ENCODE measurements at regions not wholly inside any gene's neighbourhood (a gene's known extent, or its start where the extent isn't known, plus 50 kb on each side); places are given as distances from the start of the nearest gene placed in this dataset.

GRCh38 chr10:61061923-61062504, 118.0 kb upstream of the RHOBTB1 start:
- H2AFZ ChIP-seq (ENCODE audit: low read length) = no peak overlapping the region
- no peak overlapping the region for H3K9ac ChIP-seq (ENCODE audit: insufficient read depth, low read length)
- H3K79me2 ChIP-seq (ENCODE audit: control insufficient read depth, insufficient read depth, low read length) = no peaks in the 10 kb centered on the region
- H3K4me2 ChIP-seq (ENCODE audit: extremely low read depth, insufficient read depth, low read length) = no peak overlapping the region
- no peaks in the 10 kb centered on the region for H3K36me3 ChIP-seq (ENCODE audit: control insufficient read depth, insufficient read depth, low read length)
- DNase-seq (ENCODE audit: low read depth in 2 of 2) = no peak
- no peaks in the 10 kb centered on the region for H3K27me3 ChIP-seq (ENCODE audit: control insufficient read depth, insufficient read depth, low read length)
- no peaks in the 10 kb centered on the region for H3K9me3 ChIP-seq (ENCODE audit: control insufficient read depth, insufficient read depth, low read depth, low read length)
- no peak for TF ChIP-seq EZH2 (IDR thresholded peaks at IDR 0.05; ENCODE audit: low read length, missing control alignments)
- TF ChIP-seq CTCF (conservative IDR thresholded peaks at IDR 0.05 in 1 of 2, IDR thresholded peaks at IDR 0.05 in 1 of 2; ENCODE audit: low read depth in 1 of 2, low read length in 2 of 2) = no peak
- H3K4me1 ChIP-seq (ENCODE audit: control insufficient read depth, extremely low read depth, insufficient read depth, low read length) = no peaks in the 10 kb centered on the region
- H3K4me3 ChIP-seq (replicated peaks in 1 of 4; ENCODE audit: control extremely low read depth in 1 of 4, insufficient read depth in 1 of 4, low read depth in 3 of 4, low read length in 4 of 4) = no peak overlapping the region
- no peaks in the 10 kb centered on the region for H4K20me1 ChIP-seq (ENCODE audit: control insufficient read depth, extremely low read depth, insufficient read depth, low read length)
- no peak overlapping the region for H3K27ac ChIP-seq (ENCODE audit: insufficient read depth, low read length)

- Histone ChIP-seq H3K9me3 (ENCODE audit: control insufficient read depth, insufficient read depth, low read depth, low read length) (no peaks in the 10 kb centered on the region), H3K27me3 (ENCODE audit: control insufficient read depth, insufficient read depth, low read length) (no peaks in the 10 kb centered on the region), H3K9ac (ENCODE audit: insufficient read depth, low read length) (no peak overlapping the region), H3K27ac (ENCODE audit: insufficient read depth, low read length) (no peak overlapping the region), H3K79me2 (ENCODE audit: control insufficient read depth, insufficient read depth, low read length) (no peaks in the 10 kb centered on the region), H2AFZ (ENCODE audit: low read length) (no peak overlapping the region), H4K20me1 (ENCODE audit: control insufficient read depth, extremely low read depth, insufficient read depth, low read length) (no peaks in the 10 kb centered on the region), H3K4me3 (replicated peaks in 1 of 4; ENCODE audit: control extremely low read depth in 1 of 4, insufficient read depth in 1 of 4, low read depth in 3 of 4, low read length in 4 of 4) (no peak overlapping the region), H3K4me2 (ENCODE audit: extremely low read depth, insufficient read depth, low read length) (no peak overlapping the region), H3K36me3 (ENCODE audit: control insufficient read depth, insufficient read depth, low read length) (no peaks in the 10 kb centered on the region), H3K4me1 (ENCODE audit: control insufficient read depth, extremely low read depth, insufficient read depth, low read length) (no peaks in the 10 kb centered on the region)
- TF ChIP-seq EZH2 (IDR thresholded peaks at IDR 0.05; ENCODE audit: low read length, missing control alignments) = no peak
- TF ChIP-seq CTCF (conservative IDR thresholded peaks at IDR 0.05 in 1 of 2, IDR thresholded peaks at IDR 0.05 in 1 of 2; ENCODE audit: low read depth in 1 of 2, low read length in 2 of 2) = no peak
- DNase-seq (ENCODE audit: low read depth in 2 of 2) = no peak
These were observed 115.7 kb upstream of the RHOBTB1 start for GRCh38 chr10:61059636-61060035.

GRCh38 chr10:61052469-61053205, 108.7 kb upstream of the RHOBTB1 start:
- Histone ChIP-seq H3K4me3 (replicated peaks in 1 of 4; ENCODE audit: control extremely low read depth in 1 of 4, insufficient read depth in 1 of 4, low read depth in 3 of 4, low read length in 4 of 4) (no peak overlapping the region), H3K36me3 (ENCODE audit: control insufficient read depth, insufficient read depth, low read length) (no peaks in the 10 kb centered on the region), H3K27me3 (ENCODE audit: control insufficient read depth, insufficient read depth, low read length) (peaks cover 5% of the 10 kb centered on the region), H3K4me1 (ENCODE audit: control insufficient read depth, extremely low read depth, insufficient read depth, low read length) (no peaks in the 10 kb centered on the region), H3K4me2 (ENCODE audit: extremely low read depth, insufficient read depth, low read length) (no peak overlapping the region), H3K79me2 (ENCODE audit: control insufficient read depth, insufficient read depth, low read length) (no peaks in the 10 kb centered on the region), H4K20me1 (ENCODE audit: control insufficient read depth, extremely low read depth, insufficient read depth, low read length) (no peaks in the 10 kb centered on the region), H3K9ac (ENCODE audit: insufficient read depth, low read length) (no peak overlapping the region), H2AFZ (ENCODE audit: low read length) (no peak overlapping the region), H3K9me3 (ENCODE audit: control insufficient read depth, insufficient read depth, low read depth, low read length) (no peaks in the 10 kb centered on the region), H3K27ac (ENCODE audit: insufficient read depth, low read length) (no peak overlapping the region)
- TF ChIP-seq EZH2 (IDR thresholded peaks at IDR 0.05; ENCODE audit: low read length, missing control alignments) (no peak), CTCF (conservative IDR thresholded peaks at IDR 0.05 in 1 of 2, IDR thresholded peaks at IDR 0.05 in 1 of 2; ENCODE audit: low read depth in 1 of 2, low read length in 2 of 2) (no peak)
- DNase-seq (ENCODE audit: low read depth in 2 of 2) = no peak

All from fibroblast of lung (primary cell).